Motor neuron (in vitro differentiated cells): ENCODE measurements at regions not wholly inside any gene's neighbourhood (a gene's known extent, or its start where the extent isn't known, plus 50 kb on each side); places are given as distances from the start of the nearest gene placed in this dataset.
A peak's percentile ranks its signal among the peaks of the same experiment; 100 is the strongest.

Experiments
- ATAC-seq, 8 experiments: fragments of 200-7000 bp; cut with Tn5 transposase; replicated peaks in 6 of 8; 2 replicates each; pipeline ENCODE4 v1.8.0; 2021; ENCODE audit warnings: mild to moderate bottlenecking in 8 of 8, moderate library complexity in 8 of 8
- H3K27ac ChIP-seq, 2 donors: fragments of 250-450 bp; sonication (Bioruptor Pico); 2 replicates each; pipeline ENCODE4 v1.9.0; 2021; ENCODE audit warnings: antibody characterized with exemption in 2 of 2, mild to moderate bottlenecking in 2 of 2, moderate library complexity in 1 of 2
- H3K4me1 ChIP-seq, 2 donors: fragments of 250-450 bp; sonication (Bioruptor Pico); replicated peaks in 1 of 2; 2 replicates each; pipeline ENCODE4 v1.6.1; 2021; ENCODE audit warnings: antibody characterized with exemption in 2 of 2, mild to moderate bottlenecking in 2 of 2, moderate library complexity in 1 of 2
- H3K4me3 ChIP-seq, 5 donors: fragments of 250-450 bp; sonication (Bioruptor Pico); 2 replicates each; pipeline ENCODE4 v1.9.0; 2021; ENCODE audit warnings: antibody characterized with exemption in 5 of 5, mild to moderate bottlenecking in 5 of 5, moderate library complexity in 4 of 5
- WGBS, 10 experiments: fragments of 450-650 bp; shearing (Covaris generic); methylation state at CpG; one replicate each; pipeline ENCODE4 v1.0.0; 2022; 5-methylcytosine and 5-hydroxymethylcytosine counted together
- in situ Hi-C, 9 experiments: fragments of 400-800 bp; cut with MboI; loops; one replicate each; pipeline ENCODE4 v1.15.0; 2021; ENCODE audit warnings: low sequenced_read_pairs in 9 of 9, low pct_unique_long_range_greater_than_20kb in 2 of 9; ENCODE audit not compliant: unreplicated experiment in 9 of 9

GRCh38 chr4:36990128-36990872 is 254.2 kb upstream of the NWD2 start:
- ATAC-seq: no peak
- no peak overlapping the region for H3K27ac ChIP-seq
- in situ Hi-C loops: no loop called here
- no peak overlapping the region for H3K4me3 ChIP-seq
- H3K4me1 ChIP-seq: no peaks in the 10 kb centered on the region
- 0 to 91% (median 77%) methylated on average over 1 to 3 of the region's 3 CpGs; no CpG with 5 or more reads in 3 of the 10 experiments for WGBS, 10 experiments

GRCh38 chr4:36997727-36998126 is 246.8 kb upstream of the NWD2 start:
- in situ Hi-C loops: no loop called here
- H3K4me1 ChIP-seq: no peaks in the 10 kb centered on the region
- no peak overlapping the region for H3K27ac ChIP-seq
- ATAC-seq: no peak
- WGBS, 10 experiments: 0 to 92% (median 53%) methylated on average over 2 to 3 of the region's 3 CpGs; no CpG with 5 or more reads in 3 of the 10 experiments
- H3K4me3 ChIP-seq: no peak overlapping the region

DNA sequence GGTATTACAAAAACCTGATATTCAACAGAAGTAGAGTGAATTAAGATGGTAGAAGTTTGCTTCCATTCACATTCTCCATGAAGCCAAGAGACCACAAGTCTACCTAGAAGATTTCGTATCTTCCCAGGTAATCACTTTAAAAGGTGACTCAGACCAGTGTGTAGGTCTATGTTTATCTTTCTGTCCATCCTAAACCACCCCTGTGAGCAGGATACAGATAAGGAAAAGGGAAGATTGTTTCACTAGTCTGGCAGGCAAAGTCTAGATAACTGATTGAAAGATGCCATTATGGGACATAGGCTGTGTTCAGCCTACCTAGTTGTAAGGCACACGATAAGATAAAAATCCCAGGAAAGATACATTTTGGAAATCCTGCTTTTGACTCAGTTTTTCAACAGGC is 244.3 kb upstream of the NWD2 start:
- Histone ChIP-seq H3K4me3 (no peak overlapping the region), H3K4me1 (no peaks in the 10 kb centered on the region), H3K27ac (no peak overlapping the region)
- 14 to 100% (median 83%) methylated on average over 1 to 2 of the region's 2 CpGs; no CpG with 5 or more reads in 2 of the 10 experiments for WGBS, 10 experiments
- ATAC-seq: no peak
- in situ Hi-C loops: no loop called here

DNA sequence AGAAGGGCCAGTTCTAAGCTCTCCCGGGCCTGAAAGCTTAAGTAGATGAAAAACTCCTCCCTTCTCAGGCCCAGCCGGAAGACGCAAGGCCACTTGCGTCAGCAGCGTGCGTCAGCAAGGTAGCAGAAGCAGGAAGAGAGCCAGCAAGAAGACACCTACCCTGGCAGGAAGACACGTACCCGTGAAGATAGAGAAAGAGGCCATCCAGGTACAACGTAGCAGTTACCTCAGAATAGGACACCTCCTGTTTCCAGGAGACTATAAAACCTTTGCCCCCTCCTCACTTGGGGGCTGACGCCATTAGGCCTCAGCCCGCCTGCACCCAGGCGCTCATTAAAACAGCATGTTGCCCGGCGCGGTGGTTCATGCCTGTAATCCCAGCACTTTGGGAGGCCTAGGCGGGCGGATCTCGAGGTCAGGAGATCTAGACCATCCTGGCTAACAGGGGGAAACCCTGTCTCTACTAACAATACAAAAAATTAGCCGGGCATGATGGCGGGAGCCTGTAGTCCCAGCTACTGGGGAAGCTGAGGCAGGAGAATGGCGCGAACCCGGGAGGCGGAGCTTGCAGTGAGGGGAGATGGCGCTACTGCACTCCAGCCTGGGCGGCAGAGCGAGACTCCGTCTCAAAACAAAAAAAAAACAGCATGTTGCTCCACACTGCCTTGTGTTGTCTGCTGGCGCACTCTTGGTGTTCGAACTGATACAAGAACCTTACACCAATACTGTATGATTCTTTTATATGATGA is 242.7 kb upstream of the NWD2 start:
- WGBS, 10 experiments: 26 to 95% (median 92%) methylated on average over 3 to 19 of the region's 30 CpGs; no CpG with 5 or more reads in 1 of the 10 experiments
- in situ Hi-C loops: no loop called here
- no peak for ATAC-seq

GRCh38 chr4:37002625-37003024 is 241.9 kb upstream of the NWD2 start:
- ATAC-seq: no peak
- 0 to 74% (median 14%) methylated on average over 1 to 2 of the region's 2 CpGs; no CpG with 5 or more reads in 3 of the 10 experiments for WGBS, 10 experiments
- in situ Hi-C loops: no loop called here
- Histone ChIP-seq H3K4me3 (no peak overlapping the region), H3K4me1 (no peaks in the 10 kb centered on the region), H3K27ac (no peak overlapping the region)

More for the DNA sequence above, 242.7 kb upstream of the NWD2 start:
- H3K27ac ChIP-seq: no peak overlapping the region
- no peak overlapping the region for H3K4me3 ChIP-seq
- no peaks in the 10 kb centered on the region for H3K4me1 ChIP-seq

- Histone ChIP-seq H3K4me3 (no peak overlapping the region), H3K4me1 (no peaks in the 10 kb centered on the region), H3K27ac (no peak overlapping the region)
- peak in 4 of 8 experiments; percentile 35 to 99 (median 66) for ATAC-seq
- WGBS, 10 experiments: 0 to 100% (median 34%) methylated on average over 1 to 2 of the region's 2 CpGs; no CpG with 5 or more reads in 4 of the 10 experiments
- in situ Hi-C loops: no loop called here
Measured at GRCh38 chr4:37008199-37008598, 236.3 kb upstream of the NWD2 start.

- no peak for ATAC-seq
- in situ Hi-C loops: no loop called here
- H3K4me1 ChIP-seq: no peaks in the 10 kb centered on the region
- H3K27ac ChIP-seq: no peak overlapping the region
- no peak overlapping the region for H3K4me3 ChIP-seq
Measured at GRCh38 chr4:37014584-37014983, 230.0 kb upstream of the NWD2 start.

DNA sequence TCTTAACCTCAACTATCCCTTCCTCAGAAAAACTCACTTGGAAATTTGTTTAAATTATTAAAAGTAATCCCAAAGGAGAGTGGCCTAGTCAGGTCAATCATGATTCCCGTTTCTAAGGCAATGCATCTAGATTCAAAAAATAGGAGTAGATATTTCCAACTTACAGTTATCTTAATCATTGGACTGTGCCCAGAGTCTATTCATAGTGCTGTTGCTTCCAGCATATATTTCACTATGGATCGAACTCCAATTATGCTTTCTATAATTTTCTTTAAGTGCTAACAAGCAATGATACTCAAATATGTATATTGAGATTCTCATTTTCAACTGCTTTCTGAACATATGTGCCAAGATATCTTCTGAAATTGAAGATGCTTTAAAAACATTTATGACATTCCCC is 229.2 kb upstream of the NWD2 start:
- in situ Hi-C loops: no loop called here
- ATAC-seq: no peak

GRCh38 chr4:37023504-37023903 is 221.0 kb upstream of the NWD2 start:
- Histone ChIP-seq H3K4me3 (no peak overlapping the region), H3K4me1 (no peaks in the 10 kb centered on the region), H3K27ac (no peak overlapping the region)
- WGBS, 10 experiments: 0 to 100% (median 80%) methylated on average over 1 of the region's 1 CpG; no CpG with 5 or more reads in 3 of the 10 experiments
- ATAC-seq: peak in 2 of 8 experiments; percentile 43 to 65
- in situ Hi-C loops: no loop called here

More for the DNA sequence above, 229.2 kb upstream of the NWD2 start:
- no peak overlapping the region for H3K4me3 ChIP-seq
- H3K27ac ChIP-seq: no peak overlapping the region
- WGBS, 10 experiments: 0 to 94% (median 80%) methylated on average over 1 to 2 of the region's 2 CpGs; no CpG with 5 or more reads in 1 of the 10 experiments
- no peaks in the 10 kb centered on the region for H3K4me1 ChIP-seq

DNA sequence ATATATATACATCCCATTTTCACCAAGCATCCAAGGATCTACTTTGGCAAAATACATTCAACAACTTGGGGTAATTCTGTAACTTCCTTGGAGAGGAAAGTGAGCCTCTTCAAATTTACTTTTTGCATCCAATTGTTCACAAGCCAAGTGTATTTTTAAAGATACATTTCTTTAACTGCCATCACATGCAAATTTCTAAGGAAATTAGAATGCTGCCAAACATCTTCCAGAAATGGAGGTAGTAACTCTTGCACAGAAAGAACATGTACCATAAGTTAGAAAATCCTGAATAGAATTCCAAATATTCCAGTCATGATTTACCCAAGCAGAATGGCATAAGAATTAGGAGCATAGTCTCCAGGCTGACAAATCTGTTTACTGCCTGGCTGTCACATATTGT is 220.5 kb upstream of the NWD2 start:
- Histone ChIP-seq H3K4me1 (no peaks in the 10 kb centered on the region), H3K27ac (no peak overlapping the region), H3K4me3 (no peak overlapping the region)
- no peak for ATAC-seq
- in situ Hi-C loops: no loop called here

DNA sequence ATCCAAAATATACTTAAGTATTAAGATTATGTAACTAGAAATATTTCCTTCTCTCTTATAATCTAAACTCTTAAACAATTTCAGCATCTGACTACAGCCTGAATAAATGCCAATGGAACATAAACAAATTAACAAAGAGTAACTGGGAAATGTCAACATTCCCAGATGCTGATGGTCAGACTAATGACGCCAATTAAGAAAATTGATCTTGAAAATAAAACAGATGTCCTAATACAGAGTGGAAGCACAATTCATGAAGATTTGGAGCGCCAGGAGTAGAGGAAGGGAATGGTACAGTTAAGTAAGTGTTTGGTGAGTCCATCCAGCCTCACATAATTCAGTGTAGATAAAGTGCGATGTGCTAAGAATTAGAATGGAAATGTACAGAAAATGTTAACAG is 203.7 kb upstream of the NWD2 start:
- Histone ChIP-seq H3K27ac (no peak overlapping the region), H3K4me1 (no peaks in the 10 kb centered on the region), H3K4me3 (no peak overlapping the region)
- no peak for ATAC-seq
- in situ Hi-C loops: no loop called here
- WGBS, 10 experiments: 0 to 100% (median 84%) methylated on average over 1 to 3 of the region's 3 CpGs

DNA sequence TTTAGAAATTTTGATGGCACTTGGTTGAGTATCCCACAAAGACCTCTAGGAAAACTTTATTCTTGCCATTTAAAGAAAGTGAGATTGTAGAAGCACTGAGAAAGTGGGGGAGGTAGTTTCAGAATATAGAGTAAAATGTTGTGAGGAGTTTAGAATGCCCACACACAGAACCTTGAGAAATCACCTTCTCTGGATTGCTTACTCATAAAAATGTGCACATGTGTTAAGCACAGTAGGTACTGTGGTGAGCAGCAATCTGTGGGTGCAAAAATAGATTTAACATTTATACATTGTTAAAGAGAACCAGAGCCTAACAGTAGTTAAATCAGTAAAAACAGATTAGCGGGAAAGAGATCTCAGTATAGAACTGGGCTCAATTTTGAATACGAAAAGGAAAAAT is 201.2 kb upstream of the NWD2 start:
- ATAC-seq: no peak
- Histone ChIP-seq H3K4me3 (no peak overlapping the region), H3K27ac (no peak overlapping the region), H3K4me1 (peaks cover 0 to 4% of the 10 kb centered on the region in 2 donors)
- 0 to 100% (median 89%) methylated on average over 1 to 2 of the region's 2 CpGs for WGBS, 10 experiments
- in situ Hi-C loops: no loop called here

- ATAC-seq: no peak
- no peak overlapping the region for H3K27ac ChIP-seq
- H3K4me3 ChIP-seq: peak overlapping the region in 1 of 5 donors; percentile 6
- in situ Hi-C loops: no loop called here
- peaks cover 5 to 6% of the 10 kb centered on the region in 2 donors for H3K4me1 ChIP-seq
- WGBS, 10 experiments: 0 to 100% (median 81%) methylated on average over 1 of the region's 1 CpG; no CpG with 5 or more reads in 2 of the 10 experiments
Measured at GRCh38 chr4:37051111-37051510, 193.4 kb upstream of the NWD2 start.
